Transverse colon (tissue), 3 donors: ENCODE measurements at regions not wholly inside any gene's neighbourhood (a gene's known extent, or its start where the extent isn't known, plus 50 kb on each side); places are given as distances from the start of the nearest gene placed in this dataset.

ENCODE experiments used
- EP300 ChIP-seq: sonication (generic); formaldehyde crosslinking; IDR thresholded peaks from one replicate; pipeline ENCODE4 v1.6.1; 2017; ENCODE audit warnings: antibody characterized with exemption, low read depth
- POLR2A ChIP-seq: fragments of 450-650 bp; IDR thresholded peaks from one replicate; pipeline ENCODE4 v1.6.1; 2016; ENCODE audit warnings: antibody characterized with exemption, mild to moderate bottlenecking, moderate library complexity
- TF ChIP-seq, protein P1 (sequence below), 5 experiments: fragments of 200-600 bp in 3 of 5; fragments of 450-650 bp in 2 of 5; sonication (generic) in 3 of 5; IDR thresholded peaks; 1 replicate in 2 of 5; 2 replicates in 3 of 5; pipeline ENCODE4 v1.5.1; 2016 to 2017; ENCODE audit warnings: antibody characterized with exemption in 5 of 5, inconsistent platforms in 3 of 5, mild to moderate bottlenecking in 2 of 5, moderate library complexity in 1 of 5

DNA sequence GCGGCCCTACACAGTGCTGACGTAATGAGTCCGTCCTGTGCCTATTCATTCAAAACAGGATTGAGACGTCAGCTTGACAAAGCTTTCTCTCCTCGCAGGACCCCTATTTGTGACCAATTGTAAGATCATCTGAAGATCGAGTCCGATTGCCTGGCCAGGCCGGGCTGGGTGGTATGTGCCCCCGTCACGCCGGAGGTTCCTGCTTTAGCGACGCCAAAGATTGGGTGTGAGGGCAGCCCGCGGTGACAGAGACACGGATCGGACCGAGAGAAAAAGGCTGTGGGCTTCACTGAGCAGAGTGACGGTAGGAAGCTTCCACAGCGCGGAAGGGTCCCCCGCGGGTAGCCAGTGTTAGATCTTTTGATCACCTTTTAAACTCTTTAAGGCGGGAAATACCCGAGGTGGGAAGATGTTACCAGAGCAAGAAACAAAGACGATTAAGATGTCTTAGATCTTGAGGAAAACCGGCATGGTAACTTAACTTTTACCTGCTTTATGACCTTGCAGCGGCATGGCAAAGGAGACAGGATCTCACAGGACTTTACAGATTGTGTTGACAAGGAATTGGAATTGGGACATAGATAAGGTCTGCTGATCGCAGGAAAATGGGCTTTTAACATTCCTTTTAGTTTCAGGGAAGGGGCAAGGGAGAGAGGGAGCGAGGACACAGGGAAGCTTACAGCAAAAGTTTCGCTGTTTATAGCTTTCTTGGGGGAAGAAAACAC, 220.0 kb downstream of the METTL4 start:
- TF ChIP-seq, protein P1, sequence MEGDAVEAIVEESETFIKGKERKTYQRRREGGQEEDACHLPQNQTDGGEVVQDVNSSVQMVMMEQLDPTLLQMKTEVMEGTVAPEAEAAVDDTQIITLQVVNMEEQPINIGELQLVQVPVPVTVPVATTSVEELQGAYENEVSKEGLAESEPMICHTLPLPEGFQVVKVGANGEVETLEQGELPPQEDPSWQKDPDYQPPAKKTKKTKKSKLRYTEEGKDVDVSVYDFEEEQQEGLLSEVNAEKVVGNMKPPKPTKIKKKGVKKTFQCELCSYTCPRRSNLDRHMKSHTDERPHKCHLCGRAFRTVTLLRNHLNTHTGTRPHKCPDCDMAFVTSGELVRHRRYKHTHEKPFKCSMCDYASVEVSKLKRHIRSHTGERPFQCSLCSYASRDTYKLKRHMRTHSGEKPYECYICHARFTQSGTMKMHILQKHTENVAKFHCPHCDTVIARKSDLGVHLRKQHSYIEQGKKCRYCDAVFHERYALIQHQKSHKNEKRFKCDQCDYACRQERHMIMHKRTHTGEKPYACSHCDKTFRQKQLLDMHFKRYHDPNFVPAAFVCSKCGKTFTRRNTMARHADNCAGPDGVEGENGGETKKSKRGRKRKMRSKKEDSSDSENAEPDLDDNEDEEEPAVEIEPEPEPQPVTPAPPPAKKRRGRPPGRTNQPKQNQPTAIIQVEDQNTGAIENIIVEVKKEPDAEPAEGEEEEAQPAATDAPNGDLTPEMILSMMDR (IDR thresholded peaks at IDR 0.05): no peak
- TF ChIP-seq EP300: no peak
- TF ChIP-seq POLR2A: no peak
